GM21576 (cell line): ENCODE measurements at regions not wholly inside any gene's neighbourhood (a gene's known extent, or its start where the extent isn't known, plus 50 kb on each side); places are given as distances from the start of the nearest gene placed in this dataset.
"Not testable (repeated sequence)": the region's sequence is repeated elsewhere in the genome, so short reads cannot be mapped to it uniquely, and the experiment has no call there.

Experiments used
- ATAC-seq: cut with Tn5 transposase; IDR thresholded peaks from one replicate; pipeline ENCODE4 v1.9.1; 2021; ENCODE audit warnings: mild to moderate bottlenecking, moderate library complexity; ENCODE audit not compliant: unreplicated experiment

DNA sequence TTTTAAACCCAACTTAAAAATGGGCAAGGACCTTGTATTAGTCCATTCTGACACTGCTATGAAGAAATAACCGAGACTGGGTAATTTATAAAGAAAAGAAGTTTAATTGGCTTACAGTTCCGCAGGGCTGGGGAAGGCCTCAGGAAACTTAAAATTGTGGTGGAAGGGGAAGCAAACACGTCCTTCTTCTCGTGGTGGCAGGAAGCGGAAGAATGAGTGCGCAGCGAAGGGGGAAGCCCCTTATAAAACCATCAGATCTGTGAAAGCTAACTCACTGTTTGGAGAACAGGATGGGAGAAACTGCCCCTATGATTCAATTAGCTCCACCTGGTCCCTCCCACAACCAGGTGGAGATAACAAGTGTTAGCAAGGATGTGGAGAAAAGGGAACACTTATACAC, 237.7 kb downstream of the SEC16B start:
- ATAC-seq: no peak

DNA sequence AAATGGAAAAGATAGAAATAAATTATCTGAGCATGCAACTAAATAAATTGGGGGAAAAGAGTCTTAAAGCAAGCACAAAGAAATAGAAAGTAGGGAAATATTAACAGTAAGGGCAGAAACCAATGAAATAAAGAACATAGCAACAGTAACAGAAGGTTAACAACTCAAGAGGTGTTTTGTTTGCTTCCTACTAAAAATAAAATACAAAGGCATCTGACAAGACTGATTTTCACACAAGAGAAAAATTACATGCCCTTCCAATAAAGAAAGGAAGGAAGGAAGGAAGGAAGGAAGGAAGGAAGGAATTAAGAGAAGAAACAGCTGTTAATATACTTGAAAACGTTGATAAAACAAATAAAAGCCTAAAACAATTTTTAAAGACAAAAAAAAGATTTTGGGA, 240.2 kb downstream of the SEC16B start:
- ATAC-seq: no peak

DNA sequence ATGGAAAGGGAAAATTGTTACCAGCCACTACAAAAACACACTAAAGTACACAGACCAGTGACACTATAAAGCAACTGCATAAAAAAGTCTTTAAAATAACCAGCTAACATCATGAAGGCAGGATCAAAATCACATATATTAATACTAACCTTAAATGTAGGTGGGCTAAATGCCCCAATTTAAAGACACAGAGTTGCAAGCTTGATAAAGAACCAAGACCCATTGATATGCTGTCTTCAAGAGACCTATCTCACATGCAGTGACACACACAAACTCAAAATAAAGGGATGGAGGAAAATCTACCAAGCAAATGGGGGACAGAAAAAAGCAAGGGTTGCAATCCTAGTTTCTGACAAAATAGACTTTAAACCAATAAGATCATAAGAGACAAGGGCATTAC, 246.3 kb downstream of the SEC16B start:
- ATAC-seq: no peak

DNA sequence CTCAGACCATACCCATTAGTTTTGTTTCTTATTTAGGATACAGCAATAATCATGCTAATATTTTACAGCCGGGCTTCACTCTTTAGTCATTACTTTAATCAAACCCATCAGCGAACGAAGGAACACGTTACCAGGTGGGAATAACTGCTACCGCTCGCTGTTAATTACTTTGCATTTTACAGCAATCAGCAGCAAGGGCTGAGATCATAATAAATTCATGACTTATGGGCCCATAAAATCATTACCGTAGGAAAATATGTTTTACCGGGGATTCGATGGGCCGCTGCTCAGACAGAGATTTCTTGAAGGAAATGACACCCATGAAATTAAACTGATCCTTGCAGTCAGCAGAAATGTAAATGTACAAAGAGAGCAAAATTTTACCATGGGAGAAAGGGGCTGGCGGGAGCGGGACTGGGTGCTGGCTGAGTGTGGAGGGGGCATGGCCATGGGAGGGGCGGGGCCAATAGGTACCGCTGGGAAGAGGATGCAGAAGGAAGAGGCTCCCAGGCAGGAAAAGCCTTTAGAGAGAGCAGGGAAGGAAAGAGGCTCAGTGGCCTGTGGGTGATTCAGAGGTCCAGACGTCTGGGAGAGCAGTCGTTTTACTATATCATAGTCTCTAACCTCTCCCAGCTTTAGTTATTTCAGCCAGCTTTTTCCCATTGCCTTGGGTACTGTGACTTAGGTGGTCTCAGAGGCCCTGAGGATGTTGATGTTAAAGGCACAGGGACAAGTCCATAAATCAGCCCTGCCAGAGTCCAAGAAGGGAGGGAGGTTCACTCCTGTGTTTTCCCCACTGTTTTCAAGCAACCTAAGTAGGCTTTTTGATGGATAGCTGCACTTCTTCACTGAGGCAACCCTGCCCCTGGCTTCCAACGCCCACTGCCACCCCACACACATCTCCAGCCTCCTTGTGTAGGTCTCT, 258.9 kb downstream of the SEC16B start:
- no peak for ATAC-seq

DNA sequence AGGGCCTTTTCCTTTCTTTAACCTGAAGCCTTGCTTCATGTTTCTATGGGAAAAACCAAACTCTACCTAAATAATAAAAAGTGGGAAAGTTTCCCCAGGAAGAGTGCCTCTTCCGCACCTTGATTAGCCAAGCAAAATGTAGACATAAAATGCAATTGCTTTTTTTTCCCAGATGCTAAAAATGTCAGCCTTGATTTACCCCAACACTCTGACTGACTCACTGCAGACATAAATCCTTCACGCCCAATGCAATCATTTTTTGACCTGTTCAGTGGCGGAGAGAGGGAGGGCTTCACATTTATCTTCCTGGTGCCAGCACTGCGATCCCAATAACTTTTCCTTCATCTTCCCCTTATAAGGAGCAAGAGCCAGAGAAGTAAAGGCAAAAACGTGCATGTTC, 261.5 kb downstream of the SEC16B start:
- ATAC-seq: no peak

DNA sequence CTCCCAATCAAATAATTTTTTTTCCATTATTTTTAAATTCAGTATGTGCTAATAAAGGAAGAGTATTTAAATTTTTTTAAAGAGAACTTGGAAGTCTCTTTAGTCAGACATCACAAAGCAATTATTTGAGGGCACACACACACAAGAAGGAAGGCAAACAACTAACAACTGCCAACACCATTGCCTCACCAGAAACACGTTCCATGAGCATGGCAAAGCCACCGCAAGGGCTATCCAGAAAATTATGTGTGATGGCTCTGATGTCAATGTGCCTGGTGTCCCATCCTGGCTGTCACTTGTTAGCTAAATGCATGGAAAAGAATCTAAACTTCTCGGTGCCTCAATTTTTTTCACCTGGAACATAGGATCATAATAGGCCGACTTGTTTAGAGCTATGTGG, 262.9 kb downstream of the SEC16B start:
- no peak for ATAC-seq

DNA sequence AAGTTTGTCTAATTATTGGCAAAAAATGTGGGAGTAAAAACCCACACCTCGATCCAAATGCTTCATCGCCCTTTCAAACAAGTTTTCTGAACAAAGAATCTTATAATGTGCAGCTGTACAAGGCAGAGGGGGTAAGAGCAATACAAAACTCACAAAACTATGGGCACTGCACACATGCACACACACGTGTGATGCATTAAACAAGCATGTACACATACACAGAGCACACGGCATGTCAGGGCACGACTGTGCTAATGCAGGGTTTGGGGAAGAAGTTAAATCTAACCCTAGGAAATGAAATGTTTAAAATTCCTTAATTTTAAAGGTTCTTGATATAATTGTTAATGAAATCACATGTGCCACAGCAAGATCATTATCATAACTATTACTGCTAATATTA, 264.0 kb downstream of the SEC16B start:
- ATAC-seq: no peak

DNA sequence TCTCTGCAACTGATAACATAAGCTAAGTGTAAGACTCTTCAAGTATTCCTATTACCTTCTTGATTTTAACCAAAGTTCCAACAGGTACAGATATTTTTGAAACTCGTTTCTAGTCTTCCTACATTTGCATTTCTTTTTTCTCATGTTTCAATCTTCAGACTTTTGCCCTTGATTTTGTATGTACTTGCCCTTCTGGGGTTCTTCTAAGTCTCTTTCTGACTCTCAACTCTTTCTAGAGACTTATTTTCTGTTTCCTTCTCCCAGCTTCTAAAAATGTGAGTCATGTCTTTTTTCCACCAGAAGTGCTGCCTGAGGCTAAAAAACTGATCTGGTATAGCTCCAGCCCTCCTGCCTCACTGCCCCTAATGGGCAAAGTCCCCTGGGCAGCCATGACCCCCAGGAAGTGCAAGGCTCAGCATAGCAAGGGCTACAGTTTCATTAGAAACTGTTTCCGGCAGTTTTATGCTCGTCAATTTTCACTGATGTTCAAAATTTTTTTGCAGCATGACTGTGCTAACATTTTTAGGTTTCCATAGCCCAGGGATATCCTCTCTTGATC, 265.9 kb downstream of the SEC16B start:
- no peak for ATAC-seq

DNA sequence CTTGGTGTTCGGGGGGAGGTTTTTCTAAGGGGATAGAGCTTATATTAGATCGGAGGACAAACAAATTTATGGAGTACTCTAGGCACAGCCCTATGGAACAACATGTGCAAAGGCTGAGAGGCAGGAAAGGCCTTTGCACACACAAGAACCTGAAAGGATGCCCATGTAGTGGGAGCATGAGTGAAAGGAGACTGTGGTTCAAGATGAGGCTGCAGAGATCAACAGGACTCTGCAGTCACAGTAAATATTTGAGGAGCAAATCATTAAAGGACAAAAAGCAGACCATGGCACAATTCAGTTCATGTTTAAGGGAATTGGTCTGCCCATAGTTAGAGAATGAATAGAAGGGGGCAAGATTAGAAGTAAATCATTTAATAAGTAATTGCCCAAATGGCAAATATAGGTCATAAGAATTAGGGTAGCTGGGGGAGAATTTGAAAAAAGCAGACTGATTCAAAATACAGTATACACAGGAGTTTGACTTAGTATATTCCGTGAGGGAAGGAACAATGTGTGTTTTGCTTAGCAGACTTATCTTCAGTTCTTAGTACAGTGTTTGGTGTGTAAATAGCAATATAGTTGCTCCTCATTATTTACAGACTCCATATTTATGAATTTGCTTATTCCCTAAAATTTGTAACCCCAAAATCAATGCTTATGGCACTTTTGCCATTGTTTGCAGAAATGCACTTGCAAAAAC, 268.1 kb downstream of the SEC16B start:
- ATAC-seq: no peak

DNA sequence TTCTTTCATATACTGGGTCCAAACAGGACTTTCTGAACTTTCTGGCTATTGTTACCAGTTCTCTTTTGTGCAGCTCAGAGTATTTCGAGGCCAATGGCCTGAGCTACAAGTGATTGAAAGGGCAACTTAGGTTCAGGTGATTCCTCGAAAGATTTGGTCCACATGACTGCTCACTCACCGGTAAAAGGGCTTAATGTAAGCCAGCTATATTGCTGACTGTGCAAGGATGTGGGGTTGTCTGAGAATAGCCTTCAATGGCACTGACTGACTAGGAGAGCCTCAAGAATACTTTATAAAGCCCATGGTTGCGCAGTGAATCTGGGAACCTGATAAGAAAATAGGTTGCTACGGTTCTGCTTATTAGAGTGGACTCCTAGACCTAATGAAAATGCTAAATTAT, 269.0 kb downstream of the SEC16B start:
- no peak for ATAC-seq

DNA sequence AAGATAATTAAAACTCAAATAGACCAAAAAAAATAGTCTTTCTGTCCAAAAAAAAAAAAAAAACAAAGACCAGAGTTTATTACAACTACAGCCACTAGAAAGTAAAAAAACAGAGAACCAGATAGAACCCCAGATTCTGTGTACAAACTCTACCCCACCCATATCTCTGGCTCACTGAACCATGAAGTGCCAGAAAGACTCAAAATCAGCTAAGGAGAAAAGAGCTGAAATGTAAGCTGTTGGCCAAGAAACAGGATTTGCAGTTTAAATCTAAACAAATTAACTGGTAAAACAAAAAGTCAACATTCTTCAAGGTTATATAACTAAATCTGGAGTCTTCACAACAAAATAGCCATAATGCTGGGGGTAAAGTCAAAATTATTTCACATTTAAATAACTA, 278.9 kb downstream of the SEC16B start:
- no peak for ATAC-seq

DNA sequence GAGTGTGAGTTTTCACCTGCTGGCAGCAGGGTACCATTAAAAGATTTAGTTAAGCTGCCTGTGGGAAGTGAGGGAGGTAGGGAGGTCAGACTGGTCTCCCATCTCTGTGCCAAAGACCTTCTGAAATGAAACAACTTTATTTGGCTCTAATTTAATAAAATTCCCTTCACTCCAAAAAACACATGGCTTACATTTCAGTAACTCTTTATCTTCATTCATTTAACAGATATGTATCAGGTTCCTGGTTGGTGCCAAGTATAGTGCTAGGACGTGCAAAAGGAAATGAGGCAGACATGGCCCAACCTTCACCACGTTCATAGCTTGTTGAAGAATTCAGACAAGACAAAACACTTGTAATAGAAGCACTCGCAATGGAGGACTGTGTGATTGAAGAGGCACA, 282.3 kb downstream of the SEC16B start:
- no peak for ATAC-seq

DNA sequence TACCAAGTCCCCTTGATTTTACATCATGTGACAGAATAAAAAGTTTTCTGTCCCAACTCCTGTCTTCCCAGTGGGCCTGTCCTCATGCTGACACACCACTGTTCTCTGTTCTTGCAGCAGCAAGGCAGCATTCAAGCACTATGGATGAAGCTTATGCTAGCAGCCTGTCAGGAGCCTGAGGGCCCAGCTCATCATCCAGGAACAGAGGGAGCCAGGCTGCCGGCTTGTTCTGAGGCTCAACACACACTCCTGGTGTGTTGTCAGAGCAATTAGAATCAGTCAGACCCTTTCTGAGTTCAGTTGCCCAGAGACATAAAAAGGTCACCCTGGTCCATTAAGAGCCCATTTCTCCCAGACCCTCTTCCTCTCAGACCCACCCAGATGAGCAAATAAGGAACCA, 282.9 kb downstream of the SEC16B start:
- ATAC-seq: no peak

DNA sequence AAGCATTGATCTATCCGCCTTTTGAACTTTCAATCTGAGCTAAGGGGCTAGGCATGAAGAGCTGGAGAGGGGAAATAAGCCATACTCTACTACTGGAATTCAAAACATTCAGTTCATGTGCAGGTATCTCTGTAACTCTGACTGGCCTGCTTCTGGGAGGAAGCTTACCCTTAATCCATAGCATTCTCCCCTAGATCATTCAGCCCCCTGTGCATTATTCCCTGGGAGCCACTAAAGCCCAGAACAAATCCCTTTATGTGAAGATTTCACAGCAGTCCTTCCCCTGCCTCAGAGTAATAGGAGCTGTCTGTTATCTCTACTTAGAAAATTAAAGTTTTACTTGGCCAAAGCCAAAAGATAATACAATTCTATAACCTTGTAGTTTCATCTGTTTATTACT, 300.7 kb downstream of the SEC16B start:
- ATAC-seq: no peak

DNA sequence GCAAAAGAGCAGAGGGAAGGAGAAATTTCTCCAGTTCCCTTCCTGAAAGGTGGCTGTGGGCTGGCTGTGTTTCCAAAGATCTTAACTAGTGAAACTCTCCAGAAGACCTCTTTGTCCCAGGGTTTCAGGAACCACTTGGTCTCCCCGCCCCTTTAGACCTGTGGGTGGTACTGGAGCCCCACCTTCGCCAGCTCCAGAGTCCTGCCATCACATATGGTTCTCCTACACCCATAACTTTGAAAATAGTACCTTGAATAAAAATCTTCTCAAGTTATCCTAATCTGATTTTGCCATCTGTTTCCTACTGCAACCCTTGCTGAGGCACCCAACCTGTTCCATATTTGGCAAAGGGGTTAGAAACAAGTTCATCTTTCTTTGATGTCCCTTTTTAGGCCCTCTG, 303.9 kb downstream of the SEC16B start:
- no peak for ATAC-seq

DNA sequence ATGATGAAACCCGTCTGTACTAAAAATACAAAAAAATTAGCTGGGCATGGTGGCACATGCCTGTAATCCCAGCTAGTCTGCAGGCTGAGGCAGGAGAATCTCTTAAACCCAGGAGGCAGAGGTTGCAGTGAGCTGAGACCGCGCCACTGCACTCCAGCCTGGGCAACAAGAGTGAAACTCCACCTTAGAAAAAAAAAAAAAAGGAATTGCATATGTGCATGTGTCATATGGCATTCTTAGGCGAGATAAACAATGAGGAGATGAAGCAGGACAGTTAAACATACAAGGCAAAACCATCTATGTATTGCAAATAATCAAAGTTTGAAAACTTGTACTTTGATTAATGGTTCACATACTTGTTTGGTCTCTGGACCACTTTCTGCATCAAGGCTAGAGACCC, 305.1 kb downstream of the SEC16B start:
- ATAC-seq: not testable (repeated sequence)

DNA sequence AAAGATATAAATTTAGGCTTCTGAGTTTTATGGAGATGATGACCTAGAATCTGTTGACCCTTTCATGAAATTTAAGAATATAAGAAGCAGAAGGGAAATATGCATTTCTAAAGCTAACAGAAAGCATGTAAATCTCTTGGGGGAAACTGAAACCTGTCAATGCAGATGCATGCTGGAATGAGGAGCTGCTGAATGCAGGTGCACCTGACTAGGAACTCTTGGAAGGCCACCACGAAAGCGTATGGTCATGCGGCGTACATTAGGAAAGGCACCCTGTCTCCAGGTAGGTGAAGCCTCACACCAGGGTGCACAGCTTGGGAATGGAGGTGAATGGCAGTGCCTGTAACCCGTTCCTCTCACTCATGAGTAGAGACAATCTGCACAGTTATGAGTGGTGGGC, 309.7 kb downstream of the SEC16B start:
- ATAC-seq: no peak

DNA sequence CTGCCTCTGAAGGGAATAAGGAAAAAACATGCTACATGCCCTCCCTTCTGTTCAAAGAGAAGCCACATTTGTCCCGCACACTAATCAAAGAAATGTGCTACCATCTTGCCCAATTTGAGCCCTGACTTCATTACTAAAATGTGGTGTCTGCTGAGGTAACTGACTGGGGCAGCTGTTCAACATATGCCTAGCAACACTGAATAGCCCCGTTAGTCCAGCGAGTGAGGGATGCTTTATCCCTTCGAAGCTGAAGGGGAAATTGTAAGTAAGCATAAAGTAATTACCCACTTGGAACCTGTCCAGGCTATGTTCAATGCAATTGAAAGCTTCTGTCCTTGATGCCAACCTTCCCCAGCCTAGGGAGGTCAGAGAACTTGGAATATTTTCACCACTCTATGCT, 310.6 kb downstream of the SEC16B start:
- ATAC-seq: no peak

DNA sequence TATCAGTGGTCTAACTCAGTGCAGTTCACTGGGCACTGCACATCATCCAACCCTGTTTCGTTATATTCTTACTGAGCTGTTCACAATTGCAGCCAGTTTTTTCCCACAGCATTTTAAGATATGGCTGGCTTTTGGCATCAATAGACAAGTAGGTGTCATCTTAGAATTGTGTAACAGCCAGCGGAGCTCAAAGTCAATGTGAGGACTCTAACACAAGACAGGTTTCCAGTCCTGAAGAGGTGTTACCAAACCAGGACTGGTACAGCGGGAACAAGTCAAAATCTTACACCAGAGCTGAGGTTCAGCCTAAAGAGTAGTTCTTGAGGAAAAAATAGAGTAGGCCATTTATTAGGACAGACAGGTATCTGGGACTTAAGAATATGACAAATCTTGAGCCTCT, 313.3 kb downstream of the SEC16B start:
- ATAC-seq: no peak

DNA sequence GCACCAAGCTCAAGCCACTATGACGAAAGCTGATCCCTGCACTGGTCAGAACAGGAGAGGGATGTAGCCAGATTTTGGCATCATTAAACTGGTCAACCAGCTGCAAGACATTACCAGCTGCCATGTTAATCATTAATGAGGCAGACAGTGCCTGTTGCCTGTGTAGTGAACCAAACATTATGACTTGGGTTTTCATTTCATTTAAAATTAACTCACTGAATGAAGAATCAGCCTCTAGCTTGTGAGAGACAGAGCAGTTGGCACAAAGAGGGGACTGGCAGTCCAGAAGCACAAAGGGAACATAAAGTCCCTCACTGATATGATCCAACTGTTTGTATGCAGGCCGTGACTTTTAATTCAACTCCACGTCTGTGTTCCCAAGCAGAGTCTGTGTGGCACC, 318.9 kb downstream of the SEC16B start:
- no peak for ATAC-seq

DNA sequence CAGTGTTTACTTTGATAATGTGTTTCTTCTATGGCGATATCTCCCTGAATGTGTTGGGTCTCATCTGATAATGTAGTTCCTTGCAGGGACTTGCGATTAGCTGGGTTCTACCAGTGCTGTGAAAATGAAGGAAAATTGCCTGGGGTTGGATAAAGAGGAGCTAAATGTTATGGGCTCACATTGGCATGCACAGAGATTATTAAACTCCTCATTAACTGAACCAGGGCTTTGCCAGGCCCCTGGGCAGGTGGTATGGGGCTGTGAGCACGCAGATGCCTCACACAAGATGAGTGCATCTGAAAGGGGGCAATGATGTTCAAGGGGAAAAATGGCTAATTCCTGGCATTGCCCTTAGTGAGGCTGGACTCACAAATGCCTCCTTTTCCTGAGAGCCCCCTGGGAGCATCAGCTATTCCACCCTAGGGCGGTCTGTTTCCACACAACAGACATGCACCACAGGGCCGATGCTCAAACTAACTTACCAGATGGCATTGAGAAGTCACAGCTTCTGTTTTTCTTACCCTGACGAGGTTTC, 321.1 kb downstream of the SEC16B start:
- no peak for ATAC-seq

DNA sequence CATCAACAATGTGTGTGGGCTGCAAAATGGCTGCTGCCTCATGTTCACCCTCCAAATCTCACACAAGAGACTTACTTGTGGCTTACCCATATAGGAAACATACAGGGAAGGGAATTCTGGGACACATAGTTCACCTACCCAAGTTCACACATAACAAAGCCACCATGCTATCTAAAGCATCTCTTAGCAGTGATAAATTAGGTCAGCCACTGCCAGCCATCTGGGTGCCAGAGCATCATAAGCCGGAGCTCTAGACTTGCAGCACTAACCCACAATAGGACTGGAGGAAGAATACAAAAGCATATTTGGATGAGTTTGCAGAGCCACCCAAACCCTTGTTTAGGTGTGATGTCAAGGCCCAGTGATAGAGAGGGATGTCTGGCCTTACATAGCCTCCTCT, 321.7 kb downstream of the SEC16B start:
- ATAC-seq: no peak
